GM12878 (cell line): ENCODE measurements at regions not wholly inside any gene's neighbourhood (a gene's known extent, or its start where the extent isn't known, plus 50 kb on each side); places are given as distances from the start of the nearest gene placed in this dataset.

Source experiments
- ATAC-seq: fragments of 200-7000 bp; cut with Tn5 transposase; 3 replicates; pipeline ENCODE4 v1.9.1; 2020; ENCODE audit warnings: mild to moderate bottlenecking, moderate library complexity
- BruUV-seq: library from RNA; stranded (reverse); fragments of 400-500 nt; replicated peaks from 2 replicates; lab custom pipeline; 2021; lab: Mats Ljungman, UMichigan
- CTCF ChIA-PET: fragments of 300-600 bp; sonication (Branson Sonifier 250); formaldehyde crosslinking; extraction: SDS; loops from one replicate; lab custom pipeline; 2021; ENCODE audit warnings: inconsistent platforms; lab: Yijun Ruan, JAX
- POLR2A ChIA-PET: fragments of 350-600 bp; formaldehyde crosslinking; extraction: SDS; loops from one replicate; lab custom pipeline; 2021; ENCODE audit warnings: inconsistent platforms; lab: Charles Lee
- RAD21 ChIA-PET: fragments of 300-600 bp; sonication (Branson Sonifier 250); formaldehyde crosslinking; loops from one replicate; lab custom pipeline; 2023; ENCODE audit warnings: antibody characterized with exemption; ENCODE audit not compliant: unreplicated experiment; lab: Charles Lee
- SMC1A ChIA-PET: fragments of 300-600 bp; sonication (Branson Sonifier 250); formaldehyde crosslinking; loops from one replicate; lab custom pipeline; 2023; ENCODE audit not compliant: unreplicated experiment, uncharacterized antibody; lab: Charles Lee
- DNase-seq: peaks from one replicate; pipeline ENCODE4 v3.0.0-alpha.2; 2011; ENCODE audit warnings: low read depth, low spot score
- FAIRE-seq: peaks from 3 replicates; lab custom pipeline; 2011; peaks lifted over from hg19 to GRCh38; lab: Jason Lieb, UNC
- H2AFZ ChIP-seq: 2 replicates; pipeline ENCODE4 v1.6.0; 2011; ENCODE audit warnings: low read depth, low read length, control low read depth; ENCODE audit not compliant: control insufficient read depth
- H3K27ac ChIP-seq: 2 replicates; pipeline ENCODE4 v1.5.1; 2011; ENCODE audit warnings: control low read depth; ENCODE audit not compliant: control insufficient read depth, insufficient read depth
- H3K27me3 ChIP-seq, 2 experiments: replicated peaks in 1 of 2; 2 replicates each; pipeline versions ENCODE4 v1.6.0 to v1.6.1; 2011; ENCODE audit warnings: low read length in 1 of 2; ENCODE audit not compliant: control insufficient read depth in 2 of 2, insufficient read depth in 2 of 2
- H3K36me3 ChIP-seq, 2 experiments: 2 replicates each; pipeline ENCODE4 v1.5.1; 2011; ENCODE audit warnings: low read length in 1 of 2; ENCODE audit not compliant: control insufficient read depth in 2 of 2, insufficient read depth in 2 of 2
- H3K4me1 ChIP-seq: 2 replicates; pipeline ENCODE4 v1.6.1; 2011; ENCODE audit warnings: mild to moderate bottlenecking, low read length, moderate library complexity, mixed read lengths; ENCODE audit not compliant: control insufficient read depth, insufficient read depth
- H3K4me2 ChIP-seq: 2 replicates; pipeline ENCODE4 v1.6.0; 2011; ENCODE audit warnings: control low read depth; ENCODE audit not compliant: control insufficient read depth, insufficient read depth
- H3K4me3 ChIP-seq: fragments of 200-600 bp; sonication (generic); 2 replicates; pipeline ENCODE4 v1.5.1; 2016
- H3K79me2 ChIP-seq: 2 replicates; pipeline ENCODE4 v1.6.0; 2011; ENCODE audit warnings: low read length; ENCODE audit not compliant: control insufficient read depth, insufficient read depth
- H3K9ac ChIP-seq: 2 replicates; pipeline ENCODE4 v1.8.0; 2011; ENCODE audit warnings: low read length, control low read depth, mixed read lengths; ENCODE audit not compliant: control insufficient read depth, insufficient read depth
- H3K9me3 ChIP-seq: replicated peaks from 3 replicates; pipeline ENCODE4 v1.5.1; 2011; ENCODE audit warnings: mild to moderate bottlenecking, low read length; ENCODE audit not compliant: control insufficient read depth, insufficient read depth
- H4K20me1 ChIP-seq: 2 replicates; pipeline ENCODE4 v1.6.0; 2011; ENCODE audit not compliant: control insufficient read depth, insufficient read depth
- CEBPZ ChIP-seq: fragments of 150-350 bp; IDR thresholded peaks from 2 replicates; pipeline ENCODE4 v1.6.1; 2016; ENCODE audit warnings: low read depth, low read length
- NR2C1 ChIP-seq: fragments of 450-650 bp; IDR thresholded peaks from 2 replicates; pipeline ENCODE4 v1.6.1; 2017; ENCODE audit warnings: antibody characterized with exemption, mild to moderate bottlenecking, moderate library complexity
- TAF1 ChIP-seq: IDR thresholded peaks from 2 replicates; pipeline ENCODE4 v1.6.1; 2011; ENCODE audit warnings: mild to moderate bottlenecking, low read depth, low read length, borderline replicate concordance
- WRNIP1 ChIP-seq: IDR thresholded peaks from 2 replicates; pipeline ENCODE4 v1.6.1; 2011; ENCODE audit warnings: low read depth, low read length, improper control_type of control experiment, borderline replicate concordance
- ZBTB40 ChIP-seq: fragments of 450-650 bp; IDR thresholded peaks from 2 replicates; pipeline ENCODE4 v1.6.1; 2016; ENCODE audit warnings: mild to moderate bottlenecking, moderate library complexity, borderline replicate concordance
- ZNF687 ChIP-seq: fragments of 450-650 bp; IDR thresholded peaks from 2 replicates; pipeline ENCODE4 v1.6.1; 2017; ENCODE audit warnings: mild to moderate bottlenecking, moderate library complexity
- WGBS: methylation state at CpG from one replicate; pipeline ENCODE4 v1.1.6; 2016; ENCODE audit warnings: low lambda C conversion rate; ENCODE audit not compliant: insufficient replicate concordance, insufficient coverage; ENCODE audit errors: missing lambda C conversion rate; 5-methylcytosine and 5-hydroxymethylcytosine counted together
- in situ Hi-C: fragments of 300-500 bp; cut with MboI; formaldehyde crosslinking; loops from 9 replicates; pipeline ENCODE4 v1.14.3; 2018; ENCODE audit warnings: mixed read lengths
- intact Hi-C: fragments of 100-400 bp; cut with micrococcal nuclease; formaldehyde crosslinking; loops from one replicate; pipeline ENCODE4 v1.14.2; 2022; ENCODE audit not compliant: unreplicated experiment

GRCh38 chr10:4229106-4229505 is 444.1 kb upstream of the KLF6 start:
- H3K9ac ChIP-seq = no peak overlapping the region
- H3K27ac ChIP-seq = no peak overlapping the region
- intact Hi-C loops = no loop called here
- 74% methylated on average over 5 of the region's 5 CpGs for WGBS
- RAD21 ChIA-PET = no interaction called here
- no peak for FAIRE-seq
- in situ Hi-C loops = no loop called here
- H2AFZ ChIP-seq = no peak overlapping the region
- no peak for DNase-seq
- H3K36me3 ChIP-seq = no peaks in the 10 kb centered on the region
- H3K4me1 ChIP-seq = no peaks in the 10 kb centered on the region
- CTCF ChIA-PET = no interaction called here
- no peak overlapping the region for H3K4me3 ChIP-seq
- SMC1A ChIA-PET = interaction anchor here (0.9 kb wide), 2 partner anchors 18 to 64 kb away, joined by 3 read pairs; no protein-coding TSS in a partner anchor
- H3K9me3 ChIP-seq = no peaks in the 10 kb centered on the region
- BruUV-seq = no TSS peak
- ATAC-seq = no peak
- TF ChIP-seq NR2C1 (no peak), WRNIP1 (no peak), ZNF687 (no peak), ZBTB40 (no peak), CEBPZ (no peak), TAF1 (no peak)
- TF ChIP-seq, all 136 proteins: peak for 0
- no peak overlapping the region for H3K4me2 ChIP-seq
- no peaks in the 10 kb centered on the region for H3K79me2 ChIP-seq
- POLR2A ChIA-PET = no interaction called here
- no peaks in the 10 kb centered on the region for H3K27me3 ChIP-seq
- H4K20me1 ChIP-seq = no peaks in the 10 kb centered on the region
